Calu3 (cell line): ENCODE measurements at regions not wholly inside any gene's neighbourhood (a gene's known extent, or its start where the extent isn't known, plus 50 kb on each side); places are given as distances from the start of the nearest gene placed in this dataset.

ENCODE experiments used
- BruUV-seq: library from RNA; stranded (reverse); fragments of 400-500 nt; replicated peaks from 2 replicates; lab custom pipeline; 2021; lab: Mats Ljungman, UMichigan
- CTCF ChIA-PET: fragments of 300-600 bp; sonication (Branson Sonifier 250); formaldehyde crosslinking; loops from one replicate; lab custom pipeline; 2022; ENCODE audit warnings: antibody characterized with exemption; lab: Charles Lee
- DNase-seq: peaks from one replicate; pipeline ENCODE4 v3.0.0; 2022
- H3K27ac Mint-ChIP-seq: one replicate; pipeline ENCODE4 v1.8.0; 2022; ENCODE audit warnings: mixed read lengths; ENCODE audit not compliant: unreplicated experiment
- H3K27me3 Mint-ChIP-seq: one replicate; pipeline ENCODE4 v1.8.0; 2022; ENCODE audit warnings: mixed read lengths; ENCODE audit not compliant: unreplicated experiment
- H3K36me3 Mint-ChIP-seq: one replicate; pipeline ENCODE4 v1.8.0; 2022; ENCODE audit warnings: mild to moderate bottlenecking, moderate library complexity, mixed read lengths; ENCODE audit not compliant: insufficient read depth, unreplicated experiment
- H3K4me1 Mint-ChIP-seq: one replicate; pipeline ENCODE4 v1.8.0; 2022; ENCODE audit warnings: mild to moderate bottlenecking, low read depth, mixed read lengths; ENCODE audit not compliant: unreplicated experiment
- H3K4me3 Mint-ChIP-seq: one replicate; pipeline ENCODE4 v1.8.0; 2022; ENCODE audit warnings: mild to moderate bottlenecking, low read depth, moderate library complexity, mixed read lengths; ENCODE audit not compliant: unreplicated experiment
- H3K9me3 Mint-ChIP-seq: one replicate; pipeline ENCODE4 v1.8.0; 2022; ENCODE audit warnings: low read depth, mixed read lengths; ENCODE audit not compliant: unreplicated experiment
- CTCF ChIP-seq: fragments of 200-600 bp; IDR thresholded peaks from one replicate; pipeline ENCODE4 v1.8.0; 2022; ENCODE audit warnings: antibody characterized with exemption; ENCODE audit not compliant: unreplicated experiment
- intact Hi-C: fragments of 100-400 bp; cut with micrococcal nuclease; formaldehyde crosslinking; loops from one replicate; pipeline ENCODE4 v1.10.0; 2022; ENCODE audit not compliant: unreplicated experiment

GRCh38 chr7:132899-133298, 59.5 kb upstream of the FAM20C start:
- BruUV-seq: no TSS peak
- CTCF ChIA-PET: no interaction called here
- Mint-ChIP-seq H3K4me1 (no peaks in the 10 kb centered on the region), H3K27ac (no peak overlapping the region), H3K9me3 (no peaks in the 10 kb centered on the region), H3K27me3 (peaks cover 56% of the 10 kb centered on the region), H3K4me3 (no peak overlapping the region), H3K36me3 (no peaks in the 10 kb centered on the region)
- intact Hi-C loops: no loop called here
- no peak for DNase-seq
- no peak for TF ChIP-seq CTCF

GRCh38 chr7:133470-133869, 58.9 kb upstream of the FAM20C start:
- intact Hi-C loops: no loop called here
- H3K27me3 Mint-ChIP-seq: peaks cover 61% of the 10 kb centered on the region
- H3K9me3 Mint-ChIP-seq: no peaks in the 10 kb centered on the region
- DNase-seq: no peak
- no peaks in the 10 kb centered on the region for H3K36me3 Mint-ChIP-seq
- no peak overlapping the region for H3K4me3 Mint-ChIP-seq
- no TSS peak for BruUV-seq
- TF ChIP-seq CTCF: no peak
- CTCF ChIA-PET: interaction anchor here (0.6 kb wide), 1 partner anchor 524 kb away, joined by 5 read pairs; no protein-coding TSS in a partner anchor
- no peaks in the 10 kb centered on the region for H3K4me1 Mint-ChIP-seq
- H3K27ac Mint-ChIP-seq: no peak overlapping the region

GRCh38 chr7:134029-134428, 58.3 kb upstream of the FAM20C start:
- intact Hi-C loops: no loop called here
- CTCF ChIA-PET: no interaction called here
- Mint-ChIP-seq H3K4me3 (no peak overlapping the region), H3K27ac (no peak overlapping the region), H3K4me1 (no peaks in the 10 kb centered on the region), H3K27me3 (peaks cover 66% of the 10 kb centered on the region), H3K9me3 (no peaks in the 10 kb centered on the region), H3K36me3 (no peaks in the 10 kb centered on the region)
- TF ChIP-seq CTCF: no peak
- no TSS peak for BruUV-seq
- no peak for DNase-seq

GRCh38 chr7:134561-135256, 57.7 kb upstream of the FAM20C start:
- intact Hi-C loops: no loop called here
- CTCF ChIA-PET: no interaction called here
- no peaks in the 10 kb centered on the region for H3K36me3 Mint-ChIP-seq
- peaks cover 73% of the 10 kb centered on the region for H3K27me3 Mint-ChIP-seq
- TF ChIP-seq CTCF: no peak
- no peak overlapping the region for H3K4me3 Mint-ChIP-seq
- no peak for DNase-seq
- H3K9me3 Mint-ChIP-seq: no peaks in the 10 kb centered on the region
- BruUV-seq: no TSS peak
- no peaks in the 10 kb centered on the region for H3K4me1 Mint-ChIP-seq
- no peak overlapping the region for H3K27ac Mint-ChIP-seq
